ENCODE measurements at regions not wholly inside any gene's neighbourhood (a gene's known extent, or its start where the extent isn't known, plus 50 kb on each side); places are given as distances from the start of the nearest gene placed in this dataset.

DNA sequence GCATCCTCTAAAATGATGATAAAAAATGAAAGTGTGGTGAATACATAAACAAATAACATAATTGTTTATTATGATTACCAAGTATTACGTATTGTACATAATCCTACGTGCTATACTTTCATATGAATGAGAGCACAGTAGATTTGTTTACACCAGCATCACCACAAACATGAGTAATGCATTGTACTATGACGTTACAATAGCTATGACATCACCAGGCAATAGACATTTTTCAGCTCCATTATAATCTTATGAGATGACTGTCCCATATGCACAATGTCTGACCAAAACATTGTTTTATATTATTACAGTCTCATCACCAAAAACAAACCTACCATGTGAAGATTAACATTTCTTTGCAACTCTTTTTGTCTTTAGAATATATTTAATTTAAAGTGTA, 225.7 kb upstream of the TENT5A start:
- Histone ChIP-seq H3K9me3 (ENCODE audit: low read length) (no peaks in the 10 kb centered on the region), H3K27ac (ENCODE audit: low read depth, low read length, poor library complexity, severe bottlenecking) (no peak overlapping the region), H4K20me1 (ENCODE audit: insufficient read depth, low read length) (no peaks in the 10 kb centered on the region), H3K36me3 (ENCODE audit: insufficient read depth, low read length) (no peaks in the 10 kb centered on the region), H3K4me3 (ENCODE audit: low read depth, low read length, poor library complexity, severe bottlenecking) (no peak overlapping the region), H3K4me2 (ENCODE audit: low read length) (no peak overlapping the region), H3K9me2 (ENCODE audit: insufficient read depth, low read length) (no peaks in the 10 kb centered on the region), H3K79me2 (ENCODE audit: insufficient read depth, low read depth, low read length) (no peaks in the 10 kb centered on the region), H2AFZ (ENCODE audit: low read length) (no peak overlapping the region), H3K4me1 (ENCODE audit: insufficient read depth, low read length, poor library complexity, severe bottlenecking) (no peaks in the 10 kb centered on the region)
- no peak for DNase-seq (ENCODE audit: low spot score)
- no TSS peak for BruUV-seq (replicated peaks)
- intact Hi-C loops (cut with micrococcal nuclease; ENCODE audit: unreplicated experiment), result no loop called here
- ChIA-PET CTCF (ENCODE audit: unreplicated experiment) (no interaction called here), POLR2A (interaction anchor here (0.6 kb wide), 1 partner anchor 45 kb away, joined by 3 read pairs; no protein-coding TSS in a partner anchor)
- TF ChIP-seq CTCF (conservative IDR thresholded peaks at IDR 0.05; ENCODE audit: low read length) (no peak), EZH2phosphoT487 (IDR thresholded peaks at IDR 0.05; ENCODE audit: borderline replicate concordance, low read depth, low read length) (no peak)

GRCh38 chr6:81977486-81977885, 225.0 kb upstream of the TENT5A start:
- no peaks in the 10 kb centered on the region for H3K4me1 ChIP-seq (ENCODE audit: insufficient read depth, low read length, poor library complexity, severe bottlenecking)
- no peak overlapping the region for H2AFZ ChIP-seq (ENCODE audit: low read length)
- no peak overlapping the region for H3K4me2 ChIP-seq (ENCODE audit: low read length)
- CTCF ChIA-PET (ENCODE audit: unreplicated experiment), result no interaction called here
- POLR2A ChIA-PET, result interaction anchor here (0.6 kb wide), 1 partner anchor 1745 kb away, joined by 4 read pairs; no protein-coding TSS in a partner anchor
- H3K27ac ChIP-seq (ENCODE audit: low read depth, low read length, poor library complexity, severe bottlenecking), result no peak overlapping the region
- DNase-seq (ENCODE audit: low spot score), result no peak
- H3K9me3 ChIP-seq (ENCODE audit: low read length), result no peaks in the 10 kb centered on the region
- no TSS peak for BruUV-seq (replicated peaks)
- H3K36me3 ChIP-seq (ENCODE audit: insufficient read depth, low read length), result no peaks in the 10 kb centered on the region
- H3K4me3 ChIP-seq (ENCODE audit: low read depth, low read length, poor library complexity, severe bottlenecking), result no peak overlapping the region
- no peaks in the 10 kb centered on the region for H3K9me2 ChIP-seq (ENCODE audit: insufficient read depth, low read length)
- intact Hi-C loops (cut with micrococcal nuclease; ENCODE audit: unreplicated experiment), result no loop called here
- no peaks in the 10 kb centered on the region for H3K79me2 ChIP-seq (ENCODE audit: insufficient read depth, low read depth, low read length)
- TF ChIP-seq CTCF (conservative IDR thresholded peaks at IDR 0.05; ENCODE audit: low read length) (no peak), EZH2phosphoT487 (IDR thresholded peaks at IDR 0.05; ENCODE audit: borderline replicate concordance, low read depth, low read length) (no peak)
- no peaks in the 10 kb centered on the region for H4K20me1 ChIP-seq (ENCODE audit: insufficient read depth, low read length)

- no peak overlapping the region for H2AFZ ChIP-seq (ENCODE audit: low read length)
- no peak for TF ChIP-seq EZH2phosphoT487 (IDR thresholded peaks at IDR 0.05; ENCODE audit: borderline replicate concordance, low read depth, low read length)
- no peak overlapping the region for H3K4me3 ChIP-seq (ENCODE audit: low read depth, low read length, poor library complexity, severe bottlenecking)
- no peaks in the 10 kb centered on the region for H3K36me3 ChIP-seq (ENCODE audit: insufficient read depth, low read length)
- H3K9me2 ChIP-seq (ENCODE audit: insufficient read depth, low read length), result no peaks in the 10 kb centered on the region
- no TSS peak for BruUV-seq (replicated peaks)
- ChIA-PET POLR2A (no interaction called here), CTCF (ENCODE audit: unreplicated experiment) (no interaction called here)
- no peaks in the 10 kb centered on the region for H4K20me1 ChIP-seq (ENCODE audit: insufficient read depth, low read length)
- no peaks in the 10 kb centered on the region for H3K9me3 ChIP-seq (ENCODE audit: low read length)
- no peaks in the 10 kb centered on the region for H3K79me2 ChIP-seq (ENCODE audit: insufficient read depth, low read depth, low read length)
- H3K4me1 ChIP-seq (ENCODE audit: insufficient read depth, low read length, poor library complexity, severe bottlenecking), result no peaks in the 10 kb centered on the region
- no peak overlapping the region for H3K27ac ChIP-seq (ENCODE audit: low read depth, low read length, poor library complexity, severe bottlenecking)
- no peak for DNase-seq (ENCODE audit: low spot score)
- no peak overlapping the region for H3K4me2 ChIP-seq (ENCODE audit: low read length)
- intact Hi-C loops (cut with micrococcal nuclease; ENCODE audit: unreplicated experiment), result no loop called here
Observed at GRCh38 chr6:81969814-81970213, 217.3 kb upstream of the TENT5A start.

Data from OCI-LY7 (cell line).